H1 (cell line): ENCODE measurements at regions not wholly inside any gene's neighbourhood (a gene's known extent, or its start where the extent isn't known, plus 50 kb on each side); places are given as distances from the start of the nearest gene placed in this dataset.

Experiments used
- GABPA ChIP-seq: IDR thresholded peaks from 2 replicates; pipeline ENCODE4 v1.6.1; 2011; ENCODE audit warnings: mild to moderate bottlenecking, low read length, moderate library complexity, borderline replicate concordance; ENCODE audit not compliant: insufficient read depth
- MAFK ChIP-seq: IDR thresholded peaks from 2 replicates; pipeline ENCODE4 v1.6.1; 2012; ENCODE audit warnings: low read depth, mild to moderate bottlenecking, improper control_type of control experiment, low read length
- RNF2 ChIP-seq: fragments of 200-900, 300-1000 bp; sonication (generic); IDR thresholded peaks from 2 replicates; pipeline ENCODE4 v1.7.1; 2016; ENCODE audit warnings: borderline replicate concordance, low read depth, mild to moderate bottlenecking, antibody characterized with exemption, low read length; ENCODE audit not compliant: poor library complexity, severe bottlenecking; ENCODE audit errors: missing control alignments
- SP4 ChIP-seq: IDR thresholded peaks from 2 replicates; pipeline ENCODE4 v1.6.1; 2012; ENCODE audit warnings: low read length, inconsistent platforms
- TBP ChIP-seq: IDR thresholded peaks from 2 replicates; pipeline ENCODE4 v1.6.1; 2011; ENCODE audit warnings: low read depth, low read length, improper control_type of control experiment
- YY1 ChIP-seq: IDR thresholded peaks from 2 replicates; pipeline ENCODE4 v1.6.1; 2011; ENCODE audit warnings: low read depth, mild to moderate bottlenecking, low read length
- TF ChIP-seq, protein P1 (sequence below): fragments of 300-600 bp; sonication (generic); IDR thresholded peaks from 2 replicates; pipeline ENCODE4 v1.7.1; 2012; ENCODE audit warnings: low read length, moderate library complexity, mild to moderate bottlenecking, inconsistent platforms; ENCODE audit not compliant: insufficient replicate concordance
- TF ChIP-seq, protein P2 (sequence below): IDR thresholded peaks from 2 replicates; pipeline ENCODE4 v1.6.1; 2012; ENCODE audit warnings: inconsistent platforms
- TF ChIP-seq, protein P3 (sequence below), 3 experiments: IDR thresholded peaks; 1 replicate in 2 of 3; 2 replicates in 1 of 3; pipeline versions ENCODE4 v1.5.1 to v1.6.1; 2011; ENCODE audit warnings: low read length in 3 of 3, mild to moderate bottlenecking in 3 of 3, inconsistent platforms in 2 of 3, low read depth in 1 of 3, moderate library complexity in 1 of 3; ENCODE audit not compliant: insufficient read depth in 1 of 3; ENCODE audit errors: control extremely low read depth in 1 of 3

DNA sequence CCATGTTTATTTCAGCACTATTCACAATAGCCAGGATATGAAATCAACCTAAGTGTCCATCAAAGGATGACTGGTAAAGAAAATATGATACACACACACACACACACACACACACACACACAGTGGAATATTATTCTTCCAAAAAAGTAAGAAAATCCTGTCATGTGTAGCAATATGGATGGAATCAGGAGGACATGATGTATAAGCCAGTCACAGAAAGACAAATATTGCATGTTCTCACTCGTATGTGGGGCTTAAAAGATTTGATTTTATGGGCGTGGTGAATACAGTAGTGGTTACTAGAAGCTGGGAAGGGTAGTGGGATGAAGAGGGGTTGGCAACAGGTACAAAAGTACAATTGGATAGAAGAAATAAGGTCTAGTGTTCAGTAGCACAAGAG lies 207.0 kb upstream of the PRDM1 start (continued):
- TF ChIP-seq, protein P1, sequence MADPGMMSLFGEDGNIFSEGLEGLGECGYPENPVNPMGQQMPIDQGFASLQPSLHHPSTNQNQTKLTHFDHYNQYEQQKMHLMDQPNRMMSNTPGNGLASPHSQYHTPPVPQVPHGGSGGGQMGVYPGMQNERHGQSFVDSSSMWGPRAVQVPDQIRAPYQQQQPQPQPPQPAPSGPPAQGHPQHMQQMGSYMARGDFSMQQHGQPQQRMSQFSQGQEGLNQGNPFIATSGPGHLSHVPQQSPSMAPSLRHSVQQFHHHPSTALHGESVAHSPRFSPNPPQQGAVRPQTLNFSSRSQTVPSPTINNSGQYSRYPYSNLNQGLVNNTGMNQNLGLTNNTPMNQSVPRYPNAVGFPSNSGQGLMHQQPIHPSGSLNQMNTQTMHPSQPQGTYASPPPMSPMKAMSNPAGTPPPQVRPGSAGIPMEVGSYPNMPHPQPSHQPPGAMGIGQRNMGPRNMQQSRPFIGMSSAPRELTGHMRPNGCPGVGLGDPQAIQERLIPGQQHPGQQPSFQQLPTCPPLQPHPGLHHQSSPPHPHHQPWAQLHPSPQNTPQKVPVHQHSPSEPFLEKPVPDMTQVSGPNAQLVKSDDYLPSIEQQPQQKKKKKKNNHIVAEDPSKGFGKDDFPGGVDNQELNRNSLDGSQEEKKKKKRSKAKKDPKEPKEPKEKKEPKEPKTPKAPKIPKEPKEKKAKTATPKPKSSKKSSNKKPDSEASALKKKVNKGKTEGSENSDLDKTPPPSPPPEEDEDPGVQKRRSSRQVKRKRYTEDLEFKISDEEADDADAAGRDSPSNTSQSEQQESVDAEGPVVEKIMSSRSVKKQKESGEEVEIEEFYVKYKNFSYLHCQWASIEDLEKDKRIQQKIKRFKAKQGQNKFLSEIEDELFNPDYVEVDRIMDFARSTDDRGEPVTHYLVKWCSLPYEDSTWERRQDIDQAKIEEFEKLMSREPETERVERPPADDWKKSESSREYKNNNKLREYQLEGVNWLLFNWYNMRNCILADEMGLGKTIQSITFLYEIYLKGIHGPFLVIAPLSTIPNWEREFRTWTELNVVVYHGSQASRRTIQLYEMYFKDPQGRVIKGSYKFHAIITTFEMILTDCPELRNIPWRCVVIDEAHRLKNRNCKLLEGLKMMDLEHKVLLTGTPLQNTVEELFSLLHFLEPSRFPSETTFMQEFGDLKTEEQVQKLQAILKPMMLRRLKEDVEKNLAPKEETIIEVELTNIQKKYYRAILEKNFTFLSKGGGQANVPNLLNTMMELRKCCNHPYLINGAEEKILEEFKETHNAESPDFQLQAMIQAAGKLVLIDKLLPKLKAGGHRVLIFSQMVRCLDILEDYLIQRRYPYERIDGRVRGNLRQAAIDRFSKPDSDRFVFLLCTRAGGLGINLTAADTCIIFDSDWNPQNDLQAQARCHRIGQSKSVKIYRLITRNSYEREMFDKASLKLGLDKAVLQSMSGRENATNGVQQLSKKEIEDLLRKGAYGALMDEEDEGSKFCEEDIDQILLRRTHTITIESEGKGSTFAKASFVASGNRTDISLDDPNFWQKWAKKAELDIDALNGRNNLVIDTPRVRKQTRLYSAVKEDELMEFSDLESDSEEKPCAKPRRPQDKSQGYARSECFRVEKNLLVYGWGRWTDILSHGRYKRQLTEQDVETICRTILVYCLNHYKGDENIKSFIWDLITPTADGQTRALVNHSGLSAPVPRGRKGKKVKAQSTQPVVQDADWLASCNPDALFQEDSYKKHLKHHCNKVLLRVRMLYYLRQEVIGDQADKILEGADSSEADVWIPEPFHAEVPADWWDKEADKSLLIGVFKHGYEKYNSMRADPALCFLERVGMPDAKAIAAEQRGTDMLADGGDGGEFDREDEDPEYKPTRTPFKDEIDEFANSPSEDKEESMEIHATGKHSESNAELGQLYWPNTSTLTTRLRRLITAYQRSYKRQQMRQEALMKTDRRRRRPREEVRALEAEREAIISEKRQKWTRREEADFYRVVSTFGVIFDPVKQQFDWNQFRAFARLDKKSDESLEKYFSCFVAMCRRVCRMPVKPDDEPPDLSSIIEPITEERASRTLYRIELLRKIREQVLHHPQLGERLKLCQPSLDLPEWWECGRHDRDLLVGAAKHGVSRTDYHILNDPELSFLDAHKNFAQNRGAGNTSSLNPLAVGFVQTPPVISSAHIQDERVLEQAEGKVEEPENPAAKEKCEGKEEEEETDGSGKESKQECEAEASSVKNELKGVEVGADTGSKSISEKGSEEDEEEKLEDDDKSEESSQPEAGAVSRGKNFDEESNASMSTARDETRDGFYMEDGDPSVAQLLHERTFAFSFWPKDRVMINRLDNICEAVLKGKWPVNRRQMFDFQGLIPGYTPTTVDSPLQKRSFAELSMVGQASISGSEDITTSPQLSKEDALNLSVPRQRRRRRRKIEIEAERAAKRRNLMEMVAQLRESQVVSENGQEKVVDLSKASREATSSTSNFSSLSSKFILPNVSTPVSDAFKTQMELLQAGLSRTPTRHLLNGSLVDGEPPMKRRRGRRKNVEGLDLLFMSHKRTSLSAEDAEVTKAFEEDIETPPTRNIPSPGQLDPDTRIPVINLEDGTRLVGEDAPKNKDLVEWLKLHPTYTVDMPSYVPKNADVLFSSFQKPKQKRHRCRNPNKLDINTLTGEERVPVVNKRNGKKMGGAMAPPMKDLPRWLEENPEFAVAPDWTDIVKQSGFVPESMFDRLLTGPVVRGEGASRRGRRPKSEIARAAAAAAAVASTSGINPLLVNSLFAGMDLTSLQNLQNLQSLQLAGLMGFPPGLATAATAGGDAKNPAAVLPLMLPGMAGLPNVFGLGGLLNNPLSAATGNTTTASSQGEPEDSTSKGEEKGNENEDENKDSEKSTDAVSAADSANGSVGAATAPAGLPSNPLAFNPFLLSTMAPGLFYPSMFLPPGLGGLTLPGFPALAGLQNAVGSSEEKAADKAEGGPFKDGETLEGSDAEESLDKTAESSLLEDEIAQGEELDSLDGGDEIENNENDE: no peak
- TF ChIP-seq, protein P2, sequence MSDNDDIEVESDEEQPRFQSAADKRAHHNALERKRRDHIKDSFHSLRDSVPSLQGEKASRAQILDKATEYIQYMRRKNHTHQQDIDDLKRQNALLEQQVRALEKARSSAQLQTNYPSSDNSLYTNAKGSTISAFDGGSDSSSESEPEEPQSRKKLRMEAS: no peak
- no peak for TF ChIP-seq MAFK
- TF ChIP-seq YY1: no peak
- no peak for TF ChIP-seq GABPA
- TF ChIP-seq TBP: no peak
- TF ChIP-seq, protein P3, sequence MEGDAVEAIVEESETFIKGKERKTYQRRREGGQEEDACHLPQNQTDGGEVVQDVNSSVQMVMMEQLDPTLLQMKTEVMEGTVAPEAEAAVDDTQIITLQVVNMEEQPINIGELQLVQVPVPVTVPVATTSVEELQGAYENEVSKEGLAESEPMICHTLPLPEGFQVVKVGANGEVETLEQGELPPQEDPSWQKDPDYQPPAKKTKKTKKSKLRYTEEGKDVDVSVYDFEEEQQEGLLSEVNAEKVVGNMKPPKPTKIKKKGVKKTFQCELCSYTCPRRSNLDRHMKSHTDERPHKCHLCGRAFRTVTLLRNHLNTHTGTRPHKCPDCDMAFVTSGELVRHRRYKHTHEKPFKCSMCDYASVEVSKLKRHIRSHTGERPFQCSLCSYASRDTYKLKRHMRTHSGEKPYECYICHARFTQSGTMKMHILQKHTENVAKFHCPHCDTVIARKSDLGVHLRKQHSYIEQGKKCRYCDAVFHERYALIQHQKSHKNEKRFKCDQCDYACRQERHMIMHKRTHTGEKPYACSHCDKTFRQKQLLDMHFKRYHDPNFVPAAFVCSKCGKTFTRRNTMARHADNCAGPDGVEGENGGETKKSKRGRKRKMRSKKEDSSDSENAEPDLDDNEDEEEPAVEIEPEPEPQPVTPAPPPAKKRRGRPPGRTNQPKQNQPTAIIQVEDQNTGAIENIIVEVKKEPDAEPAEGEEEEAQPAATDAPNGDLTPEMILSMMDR (IDR thresholded peaks at IDR 0.05; ENCODE audit: control extremely low read depth in 1 of 3, insufficient read depth in 1 of 3, low read depth in 1 of 3, low read length in 3 of 3): no peak
- TF ChIP-seq SP4: no peak
- no peak for TF ChIP-seq RNF2
